GM12892 (cell line): ENCODE measurements at regions not wholly inside any gene's neighbourhood (a gene's known extent, or its start where the extent isn't known, plus 50 kb on each side); places are given as distances from the start of the nearest gene placed in this dataset.
"Not testable (repeated sequence)": the region's sequence is repeated elsewhere in the genome, so short reads cannot be mapped to it uniquely, and the experiment has no call there.

Experiments used
- POLR2A ChIP-seq: IDR thresholded peaks from 2 replicates; pipeline ENCODE4 v1.6.1; 2011; ENCODE audit warnings: low read depth, low read length, control low read depth
- POLR2AphosphoS5 ChIP-seq: IDR thresholded peaks from 2 replicates; pipeline ENCODE4 v1.6.1; 2011; ENCODE audit warnings: low read depth, low read length, control low read depth

GRCh38 chr2:187610450-187610849 is 56.2 kb upstream of the TFPI start:
- TF ChIP-seq POLR2AphosphoS5, POLR2A: not testable (repeated sequence)
